DMS 273 (cell line): ENCODE measurements at regions not wholly inside any gene's neighbourhood (a gene's known extent, or its start where the extent isn't known, plus 50 kb on each side); places are given as distances from the start of the nearest gene placed in this dataset.
"Not testable (repeated sequence)": the region's sequence is repeated elsewhere in the genome, so short reads cannot be mapped to it uniquely, and the experiment has no call there.

Experiments
- DNase-seq: peaks from one replicate; lab custom pipeline; 2025; ENCODE audit not compliant: unreplicated experiment; lab: John Stamatoyannopoulos, UW

DNA sequence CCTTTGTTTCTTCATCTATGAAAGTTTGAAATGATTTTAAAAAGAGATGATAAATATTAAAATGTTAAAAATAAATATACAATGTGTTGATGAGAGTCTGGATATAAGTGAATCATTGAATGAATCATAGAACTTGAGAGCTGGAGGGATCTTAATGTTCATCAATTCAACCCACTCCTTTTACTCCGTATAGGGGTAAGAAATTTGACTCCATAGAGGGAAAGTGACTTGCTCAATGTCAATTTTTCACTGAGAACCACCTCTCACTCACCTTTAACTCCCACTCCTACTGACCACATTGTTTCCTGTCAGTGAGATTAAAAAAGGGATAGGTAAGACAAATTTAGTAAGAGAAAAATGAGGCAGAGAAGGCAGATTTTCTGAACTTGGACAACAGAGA lies 557.2 kb upstream of the GRIA3 start:
- DNase-seq, result no peak

DNA sequence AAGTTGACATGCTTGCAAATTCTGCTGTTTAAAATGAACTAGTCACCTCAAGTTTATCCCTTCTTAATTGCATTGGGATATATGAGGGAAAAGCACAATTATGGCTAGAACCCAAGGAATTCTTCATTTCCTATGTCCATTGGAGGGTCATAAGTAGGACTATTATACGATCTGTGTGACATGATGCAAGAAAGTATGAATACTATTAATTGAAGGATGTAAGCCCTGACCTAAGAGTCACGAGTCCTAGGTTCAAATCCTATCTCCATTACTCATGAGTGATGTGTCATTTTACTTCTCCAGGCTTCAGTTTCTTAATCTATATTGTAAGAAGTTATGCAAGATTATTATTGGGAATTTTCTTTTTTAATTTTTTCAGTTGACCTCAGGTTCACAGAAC lies 542.9 kb upstream of the GRIA3 start:
- DNase-seq, result no peak

DNA sequence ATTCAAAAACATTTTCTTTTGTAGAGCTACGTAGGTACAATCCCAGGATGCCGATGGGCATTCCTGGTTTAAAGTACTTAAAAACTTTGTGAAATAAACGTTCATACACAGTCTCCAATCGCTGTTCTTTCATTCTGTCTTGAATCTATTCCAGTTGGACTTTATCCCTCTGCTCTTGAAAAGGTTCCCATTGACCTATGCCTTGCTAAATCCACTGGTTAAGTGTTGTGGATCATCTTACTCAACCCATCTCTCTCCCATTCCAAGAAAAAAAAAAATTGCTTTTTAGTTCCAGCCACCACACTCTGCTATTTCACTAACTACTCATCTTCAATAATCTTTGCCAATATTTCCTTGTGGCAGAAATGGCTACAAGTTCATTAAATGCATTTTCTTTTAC lies 542.3 kb upstream of the GRIA3 start:
- DNase-seq, result no peak

DNA sequence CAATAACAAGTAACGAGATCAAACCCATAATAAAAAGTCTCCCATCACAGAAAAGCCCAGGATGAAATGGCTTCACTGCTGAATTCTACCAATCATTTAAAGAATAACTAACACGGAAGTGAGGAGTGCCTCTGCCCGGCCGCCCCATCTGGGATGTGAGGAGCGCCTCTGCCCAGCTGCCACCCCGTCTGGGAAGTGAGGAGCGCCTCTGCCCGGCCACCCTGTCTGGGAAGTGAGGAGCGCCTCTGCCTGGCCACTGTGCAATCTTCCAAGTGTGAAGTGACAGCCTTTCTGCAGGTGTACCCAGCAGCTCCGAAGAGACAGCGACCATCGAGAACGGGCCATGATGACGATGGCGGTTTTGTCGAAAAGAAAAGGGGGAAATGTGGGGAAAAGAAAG lies 528.8 kb upstream of the GRIA3 start:
- not testable (repeated sequence) for DNase-seq

DNA sequence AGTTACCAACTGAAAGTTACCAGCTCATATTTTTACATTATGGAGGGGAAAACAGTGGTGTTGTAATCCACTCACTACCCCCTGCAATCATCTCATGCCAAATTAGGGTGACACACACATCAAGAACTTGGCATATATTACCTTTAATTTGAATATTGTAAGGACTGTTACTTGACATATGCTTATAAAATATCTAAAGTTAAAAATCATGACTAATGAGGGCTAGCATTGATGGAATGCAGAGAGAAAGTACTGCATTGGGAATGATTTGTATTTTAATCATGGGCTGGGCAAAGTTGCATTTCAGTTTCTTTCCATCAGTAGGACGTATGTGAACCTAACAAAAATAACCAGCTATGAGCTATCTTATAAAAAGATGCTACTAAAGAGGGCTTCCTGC lies 517.5 kb upstream of the GRIA3 start:
- DNase-seq, result no peak

DNA sequence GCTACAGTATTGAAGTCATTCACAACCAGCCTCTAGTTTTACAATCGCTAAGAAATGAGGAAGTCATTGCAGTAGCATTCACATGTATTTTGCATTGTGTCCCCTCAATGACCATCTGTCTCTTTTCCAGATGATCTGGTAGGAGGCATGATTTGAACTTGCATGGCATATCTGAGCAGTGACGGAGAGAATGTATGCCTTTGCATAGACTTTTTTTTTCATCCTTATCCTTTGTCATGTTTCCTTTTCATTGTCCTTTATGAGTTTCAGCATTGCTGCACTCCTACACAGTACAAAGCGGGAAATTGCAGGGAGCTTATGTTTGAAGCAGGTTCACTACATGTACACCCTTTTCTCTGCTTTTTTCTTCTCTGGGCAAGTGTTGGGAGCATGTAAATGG lies 516.4 kb upstream of the GRIA3 start:
- DNase-seq, result no peak

DNA sequence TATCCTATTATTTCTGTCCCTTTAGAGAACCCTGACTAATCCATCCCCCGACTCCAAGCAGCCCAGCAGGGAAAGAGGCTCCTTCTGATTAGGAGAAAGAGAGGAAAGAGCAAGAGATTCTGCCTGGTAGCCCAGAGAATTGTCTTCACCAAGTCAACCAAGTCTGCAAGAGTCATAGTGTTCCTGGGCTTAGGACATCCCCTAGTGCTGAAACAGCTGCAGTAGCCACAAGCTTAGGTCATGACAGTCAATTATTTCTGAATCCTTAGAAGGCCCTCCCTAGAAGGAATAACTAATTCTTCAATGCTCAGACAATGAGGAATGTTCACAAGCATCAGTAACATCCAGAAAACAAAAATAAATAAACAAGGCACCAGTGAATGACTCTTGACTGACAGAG lies 480.3 kb upstream of the GRIA3 start:
- DNase-seq, result no peak

DNA sequence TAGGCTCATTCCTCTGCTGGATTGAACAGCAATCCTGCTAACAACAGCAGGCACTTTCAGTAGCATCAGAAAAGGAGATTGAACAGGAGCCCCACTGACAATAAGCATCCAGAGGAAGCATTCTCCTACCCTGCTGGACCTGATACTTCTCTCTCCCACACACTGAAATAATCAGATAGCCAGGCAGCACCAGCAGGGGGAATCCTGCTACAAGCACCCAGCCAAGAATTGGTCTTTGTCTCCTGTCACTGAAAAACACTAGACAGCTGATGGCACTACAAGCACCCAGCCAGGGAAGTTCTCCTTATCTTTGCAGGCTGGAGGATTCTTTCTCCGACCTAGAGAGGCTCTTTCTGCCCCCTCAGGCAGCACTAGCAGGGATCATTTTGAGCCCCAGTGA lies 444.3 kb upstream of the GRIA3 start:
- no peak for DNase-seq

DNA sequence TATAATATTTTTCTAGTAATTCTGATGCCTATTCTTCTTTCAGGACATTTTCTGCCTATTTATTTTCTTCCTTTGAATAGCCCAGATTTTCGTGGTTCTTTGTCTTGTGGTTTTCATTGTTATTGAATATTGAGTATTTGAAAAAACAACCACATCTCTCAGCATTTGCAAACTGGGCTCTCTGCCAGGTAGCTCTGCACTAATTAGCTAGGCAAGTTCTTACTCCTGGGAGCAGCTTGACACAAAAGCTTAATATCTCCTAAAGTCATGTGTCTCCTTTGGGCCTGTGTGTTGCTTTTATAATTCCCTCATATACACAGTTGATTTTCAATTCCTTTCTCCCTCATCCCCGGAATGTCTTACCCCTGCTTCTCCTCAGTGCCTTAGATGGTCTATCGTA lies 413.5 kb upstream of the GRIA3 start:
- no peak for DNase-seq

DNA sequence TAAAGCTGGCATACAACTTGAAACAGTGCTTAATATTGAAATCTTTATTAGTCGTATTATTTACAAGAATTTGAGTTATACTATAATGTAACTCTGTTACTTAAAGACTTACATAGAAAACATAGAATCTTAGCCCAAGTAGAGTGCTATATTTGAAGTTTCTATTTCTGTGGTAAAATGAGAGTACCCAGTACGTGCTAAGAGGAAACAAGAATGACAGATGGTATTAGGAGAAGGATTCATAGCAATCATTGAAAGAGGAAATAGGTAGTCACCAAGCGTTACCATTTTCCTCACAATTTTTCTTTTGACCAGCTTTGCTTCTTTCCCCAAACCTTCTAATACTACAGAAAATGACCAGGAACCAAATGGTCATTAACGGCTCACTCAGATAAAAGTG lies 412.1 kb upstream of the GRIA3 start:
- DNase-seq, result no peak

DNA sequence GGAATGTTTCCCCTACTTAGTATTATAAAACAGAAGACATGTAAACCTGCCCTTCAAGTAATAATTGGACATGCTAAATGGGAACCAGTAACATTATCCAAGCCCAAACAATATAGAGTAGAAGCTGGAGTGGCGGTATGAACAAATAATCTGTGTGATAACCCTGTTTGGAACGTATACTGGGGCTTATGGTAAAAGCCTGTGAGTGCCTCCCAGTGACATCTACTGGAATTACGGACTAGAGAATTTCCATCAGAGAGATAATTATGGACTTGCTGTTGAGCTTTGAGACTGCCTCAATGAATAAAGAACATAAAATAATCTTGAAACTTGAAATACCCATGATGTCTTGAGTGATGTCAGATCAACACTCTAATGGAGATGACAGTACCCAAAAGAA lies 406.3 kb upstream of the GRIA3 start:
- DNase-seq, result no peak

DNA sequence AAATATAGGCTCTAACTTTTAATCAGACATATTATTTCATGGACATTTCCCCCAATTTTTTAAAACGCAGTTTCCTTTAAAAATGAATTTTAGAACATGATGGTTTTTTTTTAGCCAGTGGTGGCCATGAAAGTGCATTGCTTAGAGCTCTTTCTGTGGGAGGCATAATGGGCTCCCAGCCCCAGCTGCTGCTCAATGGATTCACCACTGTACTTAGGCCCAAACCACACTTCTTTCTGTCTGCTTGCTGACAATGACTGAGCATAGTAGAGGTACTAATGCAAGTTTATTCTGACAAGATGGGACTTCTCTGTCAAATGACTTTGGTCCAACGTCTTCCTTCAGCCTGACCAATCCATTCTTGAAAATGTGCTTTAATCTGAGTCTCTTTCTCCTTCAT lies 400.2 kb upstream of the GRIA3 start:
- no peak for DNase-seq

DNA sequence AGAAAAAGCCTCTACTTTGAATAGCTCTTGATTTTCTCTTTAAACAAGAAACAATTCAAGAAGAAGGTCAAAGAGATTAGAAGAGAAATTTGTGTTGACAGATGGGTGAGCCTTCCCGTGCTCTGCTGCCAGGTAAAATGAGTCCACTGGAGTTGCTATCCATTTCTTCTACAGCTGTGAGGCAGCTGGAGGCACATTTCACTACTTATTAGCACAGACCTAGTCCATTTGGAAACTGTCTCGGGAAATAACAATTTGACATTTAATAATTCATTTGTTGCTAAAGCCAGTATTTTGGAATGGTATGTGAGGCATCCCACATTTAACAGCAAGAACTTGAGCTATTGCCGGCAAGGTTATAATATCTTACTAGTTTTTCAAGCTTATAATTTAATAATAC lies 396.8 kb upstream of the GRIA3 start:
- DNase-seq, result no peak

DNA sequence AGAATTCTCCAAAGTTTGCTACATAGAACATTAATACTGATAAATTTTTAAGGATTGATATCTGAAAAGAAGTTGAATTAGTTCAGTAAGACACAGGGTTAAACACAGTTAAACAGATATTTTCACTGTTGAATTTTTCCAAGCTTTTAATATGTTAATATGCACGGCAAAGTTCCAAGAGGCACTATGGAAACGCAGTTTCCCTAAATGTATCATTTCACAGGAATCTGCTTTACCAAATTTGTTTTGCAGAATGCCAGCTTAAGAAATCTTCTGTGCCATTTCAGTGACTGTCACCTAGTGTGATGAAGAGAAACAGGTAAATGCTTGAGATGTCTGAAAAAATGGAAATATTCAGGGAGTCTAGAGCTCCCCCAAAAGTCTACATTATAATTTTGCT lies 395.9 kb upstream of the GRIA3 start:
- no peak for DNase-seq

DNA sequence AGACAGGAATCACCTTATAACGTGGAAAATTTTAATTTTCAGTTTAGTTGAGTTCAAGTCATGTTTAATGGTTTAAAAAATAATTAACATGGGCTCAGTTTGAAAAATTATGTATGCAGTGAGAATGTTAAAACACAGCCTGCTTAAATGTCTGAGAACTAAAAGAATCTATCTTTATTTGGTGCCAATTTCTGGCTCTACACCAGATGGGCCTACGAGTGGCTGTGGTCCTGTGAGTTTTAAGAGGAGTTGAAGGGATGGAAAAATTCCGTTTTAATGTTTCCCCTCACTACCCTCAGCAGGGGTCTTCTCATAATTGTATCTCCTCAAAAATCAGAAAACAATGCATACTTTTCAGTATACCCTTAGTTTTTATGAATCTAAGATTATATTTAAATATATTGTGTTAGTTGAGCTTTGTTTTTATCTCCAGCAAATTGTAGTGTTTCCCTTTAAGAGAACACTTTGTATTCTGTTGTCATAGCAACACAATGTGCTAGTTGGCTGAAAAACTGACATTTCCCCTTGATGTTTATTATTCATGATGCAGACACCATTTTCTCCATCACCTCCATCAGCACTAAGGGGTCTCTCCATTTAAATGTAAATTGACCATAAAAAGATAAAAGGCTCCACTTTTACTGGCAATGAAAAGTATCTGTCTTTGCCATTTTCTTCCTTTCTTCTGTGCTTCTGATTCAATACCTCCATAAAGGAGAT lies 393.5 kb upstream of the GRIA3 start:
- DNase-seq, result no peak

DNA sequence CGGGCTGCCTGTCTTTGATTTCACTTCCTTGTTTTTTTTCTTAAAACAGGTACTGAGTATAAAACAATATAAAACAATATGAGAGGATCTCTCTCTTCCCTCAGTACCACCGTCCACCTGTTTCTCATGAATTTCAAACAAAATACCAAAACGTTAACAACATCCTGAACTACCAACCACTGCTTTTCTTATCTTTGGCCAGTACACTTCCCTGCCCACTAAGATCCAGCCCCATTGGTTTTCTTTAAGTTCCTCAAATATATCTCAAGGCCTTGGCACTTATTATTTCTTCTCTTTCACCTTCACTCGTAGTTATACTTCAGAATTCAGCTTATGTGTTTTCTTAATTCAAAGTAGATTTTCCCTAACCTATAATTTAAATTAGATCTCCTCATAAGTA lies 370.2 kb upstream of the GRIA3 start:
- no peak for DNase-seq

DNA sequence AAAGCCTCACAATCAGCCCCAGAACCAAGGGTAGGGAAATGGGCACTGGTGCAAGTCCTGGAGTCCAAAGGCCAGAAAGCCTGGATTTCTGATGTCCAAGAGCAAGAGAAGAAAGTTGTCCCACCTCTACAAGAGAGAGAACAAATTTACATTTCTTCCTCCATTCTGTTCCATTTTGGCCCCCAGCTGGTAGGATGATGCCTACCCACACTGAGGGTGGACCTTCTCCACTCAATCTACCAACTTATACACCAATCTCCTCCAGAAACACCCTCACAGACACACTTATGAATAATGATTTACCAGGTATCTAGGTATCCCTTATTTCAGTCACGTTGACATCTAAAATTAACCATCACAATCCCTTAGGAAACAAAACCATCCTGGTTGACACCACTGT lies 367.8 kb upstream of the GRIA3 start:
- DNase-seq, result no peak

DNA sequence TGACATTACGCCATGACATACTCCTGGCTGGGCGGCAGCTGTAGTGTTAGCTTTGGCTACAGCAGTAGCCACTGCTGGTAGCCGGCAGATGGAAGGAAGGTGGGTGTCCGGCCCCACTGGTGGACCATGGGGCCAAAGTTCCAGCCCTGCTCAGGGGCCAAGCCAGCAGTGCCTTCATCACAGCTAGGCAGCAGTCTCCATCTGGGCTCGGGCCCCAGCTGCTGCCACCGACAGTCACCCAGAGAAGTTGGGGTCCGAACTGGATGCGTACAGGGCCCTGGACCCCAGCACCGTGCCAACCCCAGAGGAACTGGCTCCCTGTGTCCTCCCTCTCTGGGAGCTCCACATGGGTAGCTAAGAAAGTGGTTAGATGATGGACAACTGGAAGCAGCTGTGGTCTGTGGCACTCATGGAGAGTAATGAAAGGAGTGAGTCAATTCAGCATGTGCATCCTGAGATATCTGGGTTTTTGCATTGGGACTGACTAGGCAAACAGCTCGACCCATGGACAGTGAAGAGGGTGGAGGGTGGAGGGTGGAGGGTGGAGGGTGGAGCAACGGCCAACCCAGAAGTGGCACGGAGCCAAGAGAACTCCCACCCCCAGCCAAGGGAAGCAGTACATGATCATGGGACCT lies 366.6 kb upstream of the GRIA3 start:
- no peak for DNase-seq

DNA sequence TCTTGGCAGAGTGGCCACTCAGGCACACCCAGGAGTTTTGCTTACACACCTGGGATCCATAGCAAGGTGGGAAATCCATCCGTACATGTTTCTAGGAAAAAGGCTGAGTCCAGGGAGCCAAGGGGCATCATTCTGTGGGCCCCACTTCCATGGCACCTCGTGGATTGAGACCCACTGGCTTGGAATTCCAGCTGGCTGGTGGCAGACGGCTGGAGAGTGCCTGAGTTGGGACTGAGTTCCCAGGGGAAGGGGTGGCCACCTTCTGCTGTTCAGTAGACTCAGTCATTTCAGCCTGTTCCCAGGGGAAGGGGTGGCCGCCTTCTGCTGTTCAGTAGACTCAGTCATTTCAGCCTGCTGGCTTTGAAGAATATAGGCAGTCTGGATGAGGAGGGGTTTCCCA lies 366.0 kb upstream of the GRIA3 start:
- no peak for DNase-seq

DNA sequence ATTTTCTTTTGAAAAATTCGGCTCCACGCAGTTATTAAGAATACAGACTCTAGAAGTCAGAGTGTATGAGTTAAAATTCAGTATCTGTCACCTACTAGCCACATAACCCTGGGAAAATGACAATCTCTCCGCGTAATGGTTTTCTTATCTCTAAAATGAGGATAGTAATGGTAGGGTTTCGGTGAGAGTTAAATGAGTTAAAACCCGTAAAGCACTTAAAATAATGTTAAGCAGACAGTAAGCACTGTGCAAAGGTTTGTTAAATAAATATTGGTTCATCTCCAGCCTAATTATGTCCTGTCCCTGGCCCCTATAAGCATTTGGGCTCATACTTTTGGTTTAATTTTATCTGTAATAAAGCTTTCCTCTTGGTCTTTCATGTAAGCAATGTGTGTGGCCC lies 350.8 kb upstream of the GRIA3 start:
- no peak for DNase-seq

DNA sequence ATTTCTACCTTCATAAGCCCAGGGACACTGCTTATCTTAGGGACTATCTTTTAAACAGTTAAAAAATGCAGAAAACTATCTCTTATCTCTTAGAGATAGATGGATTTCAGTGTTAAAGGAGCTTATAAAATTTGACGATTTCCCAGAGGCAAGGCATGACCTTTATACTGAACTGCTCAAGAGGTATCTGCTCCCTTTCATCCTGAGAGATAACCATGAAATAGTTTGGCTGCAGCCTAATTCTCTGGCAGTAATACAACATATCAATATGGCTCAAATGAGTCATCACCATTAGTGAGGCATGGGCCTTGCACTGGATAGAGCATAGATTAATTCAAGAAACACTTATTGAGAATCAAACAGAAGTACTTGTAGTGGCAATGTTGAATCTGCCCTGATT lies 348.2 kb upstream of the GRIA3 start:
- DNase-seq, result no peak

DNA sequence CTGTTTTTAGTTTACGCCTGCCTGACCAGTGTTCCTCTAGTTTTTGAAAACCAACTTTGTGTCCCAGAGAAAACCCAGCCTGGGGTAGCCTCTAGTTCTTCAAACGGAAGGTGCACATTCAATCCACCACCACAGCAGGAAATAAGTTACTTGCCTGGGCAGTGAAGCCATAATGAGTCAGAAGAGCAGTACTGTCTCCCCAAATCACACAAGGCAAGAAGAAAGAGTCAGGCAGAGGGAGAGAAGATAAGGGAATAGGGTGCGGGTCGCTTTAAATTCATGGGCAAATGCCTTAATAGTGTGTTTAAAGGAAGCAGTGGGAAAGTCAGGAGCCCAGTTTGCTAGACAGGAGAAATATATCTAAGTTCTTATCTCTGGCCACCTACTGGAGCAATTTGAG lies 333.8 kb upstream of the GRIA3 start:
- no peak for DNase-seq

DNA sequence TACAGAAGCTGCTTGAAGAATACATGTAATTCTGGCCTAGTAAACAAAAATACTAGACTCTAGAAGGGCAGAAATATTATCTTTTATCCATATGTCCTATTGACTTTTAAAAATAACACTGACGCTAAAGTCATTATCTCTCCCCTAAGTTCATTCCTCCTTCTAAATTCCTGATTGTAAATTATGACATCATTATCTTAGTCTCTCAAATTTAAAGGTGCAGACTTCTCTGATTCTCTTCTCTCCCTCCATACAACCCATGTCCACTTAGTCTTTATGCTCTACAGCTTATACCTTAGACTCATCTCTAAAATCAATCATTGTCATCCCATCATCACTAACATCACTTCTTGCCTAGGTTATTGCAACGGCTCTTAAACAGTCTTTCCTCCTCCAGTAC lies 327.9 kb upstream of the GRIA3 start:
- no peak for DNase-seq
